ENCODE measurements at regions not wholly inside any gene's neighbourhood (a gene's known extent, or its start where the extent isn't known, plus 50 kb on each side); places are given as distances from the start of the nearest gene placed in this dataset.

DNA sequence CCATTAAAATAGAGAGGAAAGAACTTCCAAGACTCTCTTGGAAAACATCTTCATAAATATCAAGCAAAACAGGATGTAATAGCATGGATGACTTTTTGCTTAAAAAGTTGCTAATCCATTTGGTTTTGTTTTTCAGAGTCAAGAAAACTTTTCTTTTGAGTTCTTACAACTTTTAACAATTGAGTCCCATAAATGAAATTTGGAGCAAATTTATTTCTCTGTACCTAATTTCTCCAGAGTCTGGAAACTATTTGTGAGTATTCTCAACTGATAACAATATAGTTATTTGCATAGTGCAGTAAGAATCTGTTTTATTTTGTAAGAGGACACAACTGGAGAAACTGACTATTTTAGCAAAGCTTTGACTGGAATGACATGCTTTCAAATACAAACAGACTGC is 606.3 kb upstream of the IGFBP3 start:
- Mint-ChIP-seq H3K27me3 (ENCODE audit: insufficient read depth) (no peaks in the 10 kb centered on the region), H3K4me1 (ENCODE audit: low read depth) (no peaks in the 10 kb centered on the region), H3K9me3 (peaks cover 17% of the 10 kb centered on the region), H3K27ac (no peak overlapping the region), H3K4me3 (no peak overlapping the region), H3K36me3 (ENCODE audit: low read depth) (no peaks in the 10 kb centered on the region)
- DNase-seq (ENCODE audit: low spot score) = no peak
- intact Hi-C loops (cut with micrococcal nuclease) = no loop called here

DNA sequence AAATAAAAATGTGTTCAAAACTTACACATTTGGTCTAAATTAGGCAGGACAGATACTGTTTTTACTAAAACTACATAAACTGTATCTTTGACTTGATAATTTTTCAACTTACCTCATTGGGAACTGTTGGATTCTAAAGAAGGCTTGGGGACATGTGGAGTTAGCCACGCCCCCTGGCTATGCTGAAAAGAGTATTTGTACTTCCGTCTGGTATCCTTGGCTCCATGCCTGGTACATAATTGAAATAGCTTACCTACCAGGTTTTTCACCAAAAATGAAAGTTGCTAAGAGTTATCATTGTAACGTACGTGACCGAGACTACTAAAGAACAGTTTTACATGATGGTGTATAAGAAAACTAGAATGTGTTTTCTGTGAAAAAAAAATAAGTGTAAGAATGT is 604.8 kb upstream of the IGFBP3 start:
- no peak for DNase-seq (ENCODE audit: low spot score)
- Mint-ChIP-seq H3K36me3 (ENCODE audit: low read depth) (no peaks in the 10 kb centered on the region), H3K27me3 (ENCODE audit: insufficient read depth) (no peaks in the 10 kb centered on the region), H3K4me1 (ENCODE audit: low read depth) (no peaks in the 10 kb centered on the region), H3K27ac (no peak overlapping the region), H3K4me3 (no peak overlapping the region), H3K9me3 (peaks cover 21% of the 10 kb centered on the region)
- intact Hi-C loops (cut with micrococcal nuclease) = no loop called here

DNA sequence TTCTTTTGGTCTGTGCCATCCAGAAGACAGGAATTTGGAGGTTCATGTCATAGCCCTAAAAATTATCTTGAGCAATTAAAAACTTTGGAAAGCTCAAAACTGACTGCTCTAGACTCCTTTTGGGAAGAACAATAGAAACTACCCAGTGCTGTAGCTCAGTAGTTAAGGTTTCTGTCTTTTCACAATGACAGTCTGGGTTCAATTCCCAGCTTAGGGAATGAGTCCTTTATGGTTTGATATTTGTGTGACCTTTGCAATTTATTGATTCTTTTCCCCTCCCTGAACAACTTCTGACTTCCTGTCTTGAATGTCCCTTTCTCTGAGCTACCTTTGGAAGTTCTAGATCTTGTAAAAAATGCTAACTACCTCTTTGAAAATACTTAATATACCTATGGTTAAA is 603.3 kb upstream of the IGFBP3 start:
- no peaks in the 10 kb centered on the region for H3K36me3 Mint-ChIP-seq (ENCODE audit: low read depth)
- peaks cover 21% of the 10 kb centered on the region for H3K9me3 Mint-ChIP-seq
- no peaks in the 10 kb centered on the region for H3K27me3 Mint-ChIP-seq (ENCODE audit: insufficient read depth)
- intact Hi-C loops (cut with micrococcal nuclease) = no loop called here
- no peak overlapping the region for H3K27ac Mint-ChIP-seq
- no peaks in the 10 kb centered on the region for H3K4me1 Mint-ChIP-seq (ENCODE audit: low read depth)
- DNase-seq (ENCODE audit: low spot score) = no peak
- H3K4me3 Mint-ChIP-seq = no peak overlapping the region

DNA sequence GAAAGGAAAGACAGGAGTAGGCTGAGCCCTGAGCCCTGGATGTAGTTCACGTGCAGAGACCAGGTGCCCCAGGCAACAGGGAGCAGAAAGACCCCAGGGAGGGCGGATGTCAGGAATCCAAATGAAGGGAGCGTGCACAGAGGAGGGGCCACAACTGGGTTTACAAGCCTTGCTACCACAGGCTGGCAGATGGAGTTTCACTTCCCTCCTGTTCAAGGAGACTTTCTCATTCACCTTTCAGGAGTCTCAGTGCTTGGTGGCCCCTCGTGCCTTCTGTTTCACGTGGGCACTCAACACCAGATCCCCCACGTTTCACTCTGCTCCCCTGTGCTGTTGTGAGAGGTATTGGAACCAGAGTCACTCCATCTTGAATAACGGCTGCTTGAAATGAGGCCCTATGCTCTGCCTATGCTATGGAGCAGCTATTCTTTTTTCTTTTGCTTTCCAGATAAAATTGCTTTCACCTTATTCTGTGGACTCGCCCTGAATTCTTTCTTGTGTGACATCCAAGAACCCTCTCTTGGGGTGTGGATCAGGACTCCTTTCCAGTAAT is 601.4 kb upstream of the IGFBP3 start:
- Mint-ChIP-seq H3K36me3 (ENCODE audit: low read depth) (no peaks in the 10 kb centered on the region), H3K27me3 (ENCODE audit: insufficient read depth) (no peaks in the 10 kb centered on the region), H3K4me1 (ENCODE audit: low read depth) (no peaks in the 10 kb centered on the region), H3K27ac (no peak overlapping the region), H3K4me3 (no peak overlapping the region), H3K9me3 (peaks cover 21% of the 10 kb centered on the region)
- intact Hi-C loops (cut with micrococcal nuclease) = no loop called here
- no peak for DNase-seq (ENCODE audit: low spot score)

DNA sequence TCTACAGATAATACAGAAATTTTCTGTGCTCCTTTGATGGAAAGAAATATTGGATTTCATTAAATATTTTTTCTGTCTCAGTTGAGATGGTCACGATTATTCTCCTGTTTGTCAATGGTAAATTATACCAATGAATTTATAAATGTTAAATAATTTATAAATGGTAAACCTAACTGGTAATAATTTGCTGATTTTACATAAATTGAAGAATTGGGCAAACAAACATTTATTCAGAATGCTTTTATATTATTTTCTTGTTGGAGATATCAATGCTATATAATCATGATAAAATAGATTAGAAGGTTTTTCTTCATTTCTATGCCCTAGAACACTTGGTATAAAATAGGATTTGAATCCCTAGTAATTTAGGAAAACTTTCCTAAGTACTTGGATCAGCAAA is 597.6 kb upstream of the IGFBP3 start:
- Mint-ChIP-seq H3K27me3 (ENCODE audit: insufficient read depth) (no peaks in the 10 kb centered on the region), H3K9me3 (peaks cover 13% of the 10 kb centered on the region), H3K36me3 (ENCODE audit: low read depth) (no peaks in the 10 kb centered on the region), H3K4me1 (ENCODE audit: low read depth) (no peaks in the 10 kb centered on the region), H3K27ac (no peak overlapping the region), H3K4me3 (no peak overlapping the region)
- intact Hi-C loops (cut with micrococcal nuclease) = no loop called here
- DNase-seq (ENCODE audit: low spot score) = no peak

DNA sequence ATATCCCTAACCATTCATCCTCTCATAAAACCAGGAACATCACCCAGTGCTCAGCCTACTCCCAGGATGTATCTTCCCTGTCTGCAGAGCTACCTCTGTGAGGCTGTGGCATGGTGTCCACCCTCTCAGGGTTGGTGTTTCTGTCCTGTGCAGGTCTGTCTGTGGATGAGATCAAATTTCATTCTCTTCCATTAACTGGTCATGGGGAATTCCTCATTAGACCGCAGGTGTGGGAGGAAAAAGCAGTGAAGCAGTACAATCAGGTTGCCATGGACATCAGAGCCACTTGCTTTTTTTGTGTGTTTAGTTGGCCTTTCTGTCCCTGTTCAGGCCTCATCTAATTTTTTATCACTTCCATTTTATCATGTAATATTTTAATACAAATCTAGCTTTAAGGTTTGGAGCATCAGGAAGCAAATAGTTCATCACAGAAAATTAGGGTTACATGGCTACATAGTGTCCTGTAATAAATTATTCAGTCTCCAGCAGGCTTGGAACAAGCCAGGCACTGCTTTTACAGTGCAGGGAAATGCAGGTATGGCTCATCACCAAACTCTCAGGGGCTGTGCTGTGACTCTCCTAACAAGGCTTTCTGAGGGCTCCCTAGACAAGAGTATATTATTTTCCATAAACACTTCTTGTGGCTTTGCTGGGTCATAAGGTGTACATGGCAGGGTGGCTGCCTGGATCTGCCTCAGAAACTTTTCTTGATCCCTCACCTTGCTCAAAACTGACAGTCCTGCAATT is 594.9 kb upstream of the IGFBP3 start:
- intact Hi-C loops (cut with micrococcal nuclease) = no loop called here
- DNase-seq (ENCODE audit: low spot score) = no peak
- H3K9me3 Mint-ChIP-seq = peaks cover 7% of the 10 kb centered on the region
- H3K36me3 Mint-ChIP-seq (ENCODE audit: low read depth) = no peaks in the 10 kb centered on the region
- no peaks in the 10 kb centered on the region for H3K4me1 Mint-ChIP-seq (ENCODE audit: low read depth)
- H3K27ac Mint-ChIP-seq = no peak overlapping the region
- H3K27me3 Mint-ChIP-seq (ENCODE audit: insufficient read depth) = no peaks in the 10 kb centered on the region
- H3K4me3 Mint-ChIP-seq = no peak overlapping the region

DNA sequence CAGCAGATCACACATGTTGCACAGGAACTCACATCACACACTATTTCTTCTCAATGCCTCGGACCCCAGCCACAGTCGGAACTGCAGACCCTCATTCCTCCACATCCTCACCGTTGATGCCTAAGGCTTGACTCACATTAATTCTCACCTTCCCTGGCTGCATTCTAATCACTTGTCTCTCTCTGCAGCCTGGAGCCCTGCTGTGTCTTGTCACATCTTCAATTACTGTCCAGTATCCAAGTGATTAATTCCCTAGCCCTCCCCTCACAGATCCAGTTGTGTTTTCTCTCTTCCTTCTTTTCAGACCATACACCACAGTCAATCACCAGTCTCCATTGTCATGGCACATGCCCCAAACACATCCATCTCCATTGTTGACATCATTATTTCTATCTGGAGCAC is 592.4 kb upstream of the IGFBP3 start:
- intact Hi-C loops (cut with micrococcal nuclease) = no loop called here
- Mint-ChIP-seq H3K27me3 (ENCODE audit: insufficient read depth) (no peaks in the 10 kb centered on the region), H3K4me3 (no peak overlapping the region), H3K9me3 (peaks cover 7% of the 10 kb centered on the region), H3K27ac (no peak overlapping the region), H3K4me1 (ENCODE audit: low read depth) (no peaks in the 10 kb centered on the region), H3K36me3 (ENCODE audit: low read depth) (no peaks in the 10 kb centered on the region)
- no peak for DNase-seq (ENCODE audit: low spot score)

DNA sequence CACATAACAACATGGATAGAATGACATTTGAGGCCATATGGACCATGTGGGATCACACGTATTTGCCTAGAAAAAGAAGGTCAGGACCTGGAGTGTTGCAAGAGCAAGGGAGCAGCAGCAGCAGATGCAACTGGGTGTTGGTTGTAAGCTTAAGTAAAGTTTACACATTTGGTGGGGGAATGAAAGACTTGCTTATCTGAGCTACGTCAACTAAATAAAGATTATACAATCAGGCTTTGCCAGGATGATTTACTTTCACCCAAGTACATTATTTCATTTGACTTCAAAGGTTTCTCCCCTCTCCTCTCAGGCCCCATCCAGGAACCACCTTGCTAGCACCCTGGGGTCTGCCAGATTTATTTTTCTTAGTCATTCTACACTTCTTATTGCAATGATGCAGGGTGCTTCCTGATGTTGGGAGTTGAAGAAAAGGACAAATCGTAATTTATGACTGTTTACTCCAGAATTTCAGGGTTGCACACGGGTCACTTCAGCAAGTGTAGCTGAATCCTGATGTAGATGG is 591.9 kb upstream of the IGFBP3 start:
- no peaks in the 10 kb centered on the region for H3K27me3 Mint-ChIP-seq (ENCODE audit: insufficient read depth)
- H3K27ac Mint-ChIP-seq = no peak overlapping the region
- DNase-seq (ENCODE audit: low spot score) = no peak
- H3K4me3 Mint-ChIP-seq = no peak overlapping the region
- no peaks in the 10 kb centered on the region for H3K4me1 Mint-ChIP-seq (ENCODE audit: low read depth)
- intact Hi-C loops (cut with micrococcal nuclease) = no loop called here
- H3K9me3 Mint-ChIP-seq = peaks cover 7% of the 10 kb centered on the region
- no peaks in the 10 kb centered on the region for H3K36me3 Mint-ChIP-seq (ENCODE audit: low read depth)

DNA sequence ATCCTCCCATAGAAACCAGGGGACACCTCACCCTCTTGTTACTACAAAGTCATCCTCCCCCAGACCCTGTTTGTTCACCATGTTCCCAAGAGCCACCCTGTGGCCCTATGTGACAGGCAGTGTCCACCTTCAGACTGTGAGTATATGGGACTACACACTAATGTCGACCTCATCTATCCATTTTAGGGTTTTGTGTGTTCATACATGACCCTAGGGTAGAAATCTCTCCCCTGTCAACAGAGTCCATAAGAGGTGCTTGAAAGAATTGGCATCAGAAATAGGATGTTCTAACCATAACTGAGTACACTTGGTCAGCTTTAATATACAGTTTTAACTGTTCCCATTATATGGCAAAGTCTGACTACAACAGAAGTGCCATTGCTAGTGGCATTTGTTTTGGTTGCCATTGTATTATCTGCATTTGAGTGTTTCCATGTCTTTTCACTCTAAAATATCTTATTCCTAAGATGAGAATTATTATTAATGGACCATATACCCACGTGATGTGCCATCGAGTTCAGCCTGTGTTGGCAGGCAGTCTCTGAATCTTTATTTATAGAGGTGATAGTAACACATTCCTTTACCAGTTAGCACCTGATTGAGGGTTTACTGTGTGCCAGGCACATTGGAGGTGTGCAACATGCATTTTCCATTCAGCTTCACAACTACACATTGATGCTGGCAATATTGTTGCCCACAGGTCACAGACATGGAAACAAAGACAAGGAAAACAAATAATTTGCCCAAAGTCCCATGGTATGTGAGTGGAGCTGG is 590.6 kb upstream of the IGFBP3 start:
- H3K9me3 Mint-ChIP-seq = peaks cover 7% of the 10 kb centered on the region
- H3K27me3 Mint-ChIP-seq (ENCODE audit: insufficient read depth) = no peaks in the 10 kb centered on the region
- no peaks in the 10 kb centered on the region for H3K4me1 Mint-ChIP-seq (ENCODE audit: low read depth)
- intact Hi-C loops (cut with micrococcal nuclease) = no loop called here
- DNase-seq (ENCODE audit: low spot score) = no peak
- no peak overlapping the region for H3K4me3 Mint-ChIP-seq
- H3K27ac Mint-ChIP-seq = no peak overlapping the region
- no peaks in the 10 kb centered on the region for H3K36me3 Mint-ChIP-seq (ENCODE audit: low read depth)

DNA sequence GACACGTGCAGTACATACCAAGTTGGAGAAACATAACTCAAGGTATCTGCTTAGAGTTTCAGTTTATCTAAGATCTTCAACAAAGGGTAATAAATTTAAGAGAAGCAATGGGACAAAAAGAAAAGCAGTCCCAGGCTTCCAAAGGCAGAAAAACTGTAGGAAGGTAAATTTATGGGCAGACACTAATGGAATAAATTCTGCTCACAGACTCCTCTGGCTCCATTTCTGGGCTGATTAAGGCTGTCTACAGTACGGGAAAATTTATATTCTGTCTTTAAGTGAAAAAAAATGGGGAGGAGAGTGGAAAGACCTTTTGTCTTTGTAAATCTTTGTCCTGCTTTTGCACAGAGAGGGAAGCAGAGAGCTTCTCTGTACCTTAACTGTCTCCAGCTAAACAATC is 587.5 kb upstream of the IGFBP3 start:
- Mint-ChIP-seq H3K27me3 (ENCODE audit: insufficient read depth) (no peaks in the 10 kb centered on the region), H3K4me1 (ENCODE audit: low read depth) (no peaks in the 10 kb centered on the region)
- DNase-seq (ENCODE audit: low spot score) = no peak

DNA sequence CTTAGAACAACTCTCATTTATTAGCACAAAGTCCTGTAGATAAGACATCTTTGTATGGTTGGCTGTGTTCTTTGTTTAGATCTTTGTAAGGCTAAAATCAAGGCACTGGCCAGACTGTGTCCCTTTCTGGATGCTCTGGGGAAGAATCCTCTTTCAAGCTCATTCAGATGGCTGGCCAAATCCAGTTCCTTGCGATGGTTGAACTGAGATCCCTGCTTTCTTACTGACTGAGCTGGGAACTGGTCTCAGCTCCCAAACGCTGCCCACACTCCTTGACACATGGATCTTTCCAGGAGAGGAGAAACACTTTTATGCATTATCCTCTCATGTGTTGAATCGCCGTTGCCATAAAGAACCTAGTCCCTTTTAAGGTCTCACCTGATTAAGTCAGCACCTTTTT is 586.5 kb upstream of the IGFBP3 start:
- Mint-ChIP-seq H3K4me1 (ENCODE audit: low read depth) (no peaks in the 10 kb centered on the region), H3K36me3 (ENCODE audit: low read depth) (no peaks in the 10 kb centered on the region), H3K9me3 (peaks cover 15% of the 10 kb centered on the region), H3K27ac (no peak overlapping the region), H3K4me3 (no peak overlapping the region), H3K27me3 (ENCODE audit: insufficient read depth) (no peaks in the 10 kb centered on the region)
- intact Hi-C loops (cut with micrococcal nuclease) = no loop called here
- no peak for DNase-seq (ENCODE audit: low spot score)

More for the DNA sequence above, 587.5 kb upstream of the IGFBP3 start:
- Mint-ChIP-seq H3K4me3 (no peak overlapping the region), H3K27ac (no peak overlapping the region), H3K9me3 (peaks cover 17% of the 10 kb centered on the region), H3K36me3 (ENCODE audit: low read depth) (no peaks in the 10 kb centered on the region)
- intact Hi-C loops (cut with micrococcal nuclease) = no loop called here

DNA sequence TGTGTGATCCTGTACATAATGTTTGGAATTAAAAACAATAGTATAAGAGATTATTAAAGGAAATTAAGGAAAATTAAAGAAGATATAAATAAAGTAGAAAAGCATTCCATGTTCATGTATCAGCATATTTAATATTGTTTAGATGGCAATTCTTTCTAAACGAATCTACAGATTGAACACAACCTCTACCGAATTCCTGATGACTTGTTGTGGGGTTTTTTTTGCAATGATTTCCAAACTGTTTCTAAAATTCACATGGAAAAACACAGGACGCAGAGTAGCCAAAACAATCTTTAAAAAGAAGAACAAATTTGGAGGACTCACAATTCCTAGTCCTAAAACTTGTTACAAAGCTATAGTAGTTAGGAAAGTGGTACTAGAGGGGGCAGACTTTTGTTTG is 573.4 kb upstream of the IGFBP3 start:
- no peaks in the 10 kb centered on the region for H3K27me3 Mint-ChIP-seq (ENCODE audit: insufficient read depth)
- H3K9me3 Mint-ChIP-seq = peaks cover 16% of the 10 kb centered on the region
- no peaks in the 10 kb centered on the region for H3K36me3 Mint-ChIP-seq (ENCODE audit: low read depth)
- no peak overlapping the region for H3K27ac Mint-ChIP-seq
- no peak for DNase-seq (ENCODE audit: low spot score)
- intact Hi-C loops (cut with micrococcal nuclease) = no loop called here
- H3K4me1 Mint-ChIP-seq (ENCODE audit: low read depth) = no peaks in the 10 kb centered on the region
- no peak overlapping the region for H3K4me3 Mint-ChIP-seq

DNA sequence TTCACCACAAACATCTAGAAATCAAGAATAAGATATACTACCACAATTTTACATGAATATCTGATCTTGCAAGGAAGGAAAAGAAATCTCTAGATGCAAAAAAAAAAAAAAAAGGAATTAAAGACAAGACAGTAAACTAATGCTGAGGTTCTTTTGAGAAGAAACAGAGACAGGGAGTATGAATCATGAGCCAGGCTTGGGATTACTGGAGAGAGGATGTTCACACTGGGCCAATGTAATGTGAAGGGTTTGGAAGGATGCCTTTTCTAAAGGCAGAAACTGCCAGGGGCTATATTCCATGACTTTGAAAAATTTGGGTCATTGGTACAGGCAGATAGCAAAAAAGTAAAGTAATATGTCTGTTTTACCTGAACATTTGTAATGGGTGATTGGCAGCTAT is 573.0 kb upstream of the IGFBP3 start:
- Mint-ChIP-seq H3K36me3 (ENCODE audit: low read depth) (no peaks in the 10 kb centered on the region), H3K27ac (no peak overlapping the region), H3K9me3 (peaks cover 16% of the 10 kb centered on the region), H3K27me3 (ENCODE audit: insufficient read depth) (no peaks in the 10 kb centered on the region), H3K4me1 (ENCODE audit: low read depth) (no peaks in the 10 kb centered on the region), H3K4me3 (no peak overlapping the region)
- DNase-seq (ENCODE audit: low spot score) = no peak
- intact Hi-C loops (cut with micrococcal nuclease) = no loop called here
